Suprapubic skin (tissue), 4 donors: ENCODE measurements at regions not wholly inside any gene's neighbourhood (a gene's known extent, or its start where the extent isn't known, plus 50 kb on each side); places are given as distances from the start of the nearest gene placed in this dataset.

Experiments
- EP300 ChIP-seq: sonication (generic); formaldehyde crosslinking; IDR thresholded peaks from one replicate; pipeline ENCODE4 v1.6.1; 2017; ENCODE audit warnings: antibody characterized with exemption
- POLR2AphosphoS5 ChIP-seq, 3 donors: sonication (generic); formaldehyde crosslinking; IDR thresholded peaks; one replicate each; pipeline ENCODE4 v1.6.1; 2017; ENCODE audit warnings: antibody characterized with exemption in 3 of 3

DNA sequence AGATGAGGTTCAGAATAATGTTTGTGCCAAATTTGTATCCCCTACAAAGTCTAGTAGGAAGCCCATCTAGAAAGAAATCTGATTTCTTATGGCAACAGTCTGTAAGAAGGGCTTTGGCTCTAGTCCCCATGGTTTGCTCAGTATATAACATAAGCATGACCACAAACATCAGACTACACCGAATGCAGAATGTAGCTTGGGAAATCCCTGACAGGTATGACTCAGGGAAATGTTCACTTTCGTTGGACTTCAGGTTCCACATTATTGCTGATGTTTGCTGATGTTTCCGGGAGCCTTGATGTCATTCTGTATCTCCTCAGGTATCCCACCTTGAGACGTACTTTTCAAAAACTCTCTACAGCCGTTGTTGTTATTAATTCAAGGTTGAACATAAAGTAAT lies 304.4 kb upstream of the TGFBR2 start:
- TF ChIP-seq EP300 (no peak), POLR2AphosphoS5 (IDR thresholded peaks at IDR 0.05) (no peak)
